ENCODE measurements at regions not wholly inside any gene's neighbourhood (a gene's known extent, or its start where the extent isn't known, plus 50 kb on each side); places are given as distances from the start of the nearest gene placed in this dataset.
"Not testable (repeated sequence)": the region's sequence is repeated elsewhere in the genome, so short reads cannot be mapped to it uniquely, and the experiment has no call there.

GRCh38 chr6:150741633-150742200 lies 123.8 kb upstream of the MTHFD1L start:
- DNase-seq, result no peak

GRCh38 chr6:150744522-150745260 lies 120.8 kb upstream of the MTHFD1L start:
- DNase-seq, result no peak

GRCh38 chr6:150745896-150746295 lies 119.6 kb upstream of the MTHFD1L start:
- DNase-seq, result no peak

GRCh38 chr6:150747155-150747554 lies 118.3 kb upstream of the MTHFD1L start:
- no peak for DNase-seq

GRCh38 chr6:150749091-150749670 lies 116.3 kb upstream of the MTHFD1L start:
- no peak for DNase-seq

GRCh38 chr6:150751296-150751695 lies 114.2 kb upstream of the MTHFD1L start:
- DNase-seq, result no peak

GRCh38 chr6:150752409-150752808 lies 113.1 kb upstream of the MTHFD1L start:
- no peak for DNase-seq

- DNase-seq, result no peak
Observed at GRCh38 chr6:150753371-150754064, 112.0 kb upstream of the MTHFD1L start.

- no peak for DNase-seq
Observed at GRCh38 chr6:150755042-150755441, 110.5 kb upstream of the MTHFD1L start.

GRCh38 chr6:150755524-150755923 lies 110.0 kb upstream of the MTHFD1L start:
- no peak for DNase-seq

- no peak for DNase-seq
Observed at GRCh38 chr6:150756173-150756572, 109.3 kb upstream of the MTHFD1L start.

GRCh38 chr6:150757807-150758206 lies 107.7 kb upstream of the MTHFD1L start:
- not testable (repeated sequence) for DNase-seq

GRCh38 chr6:150759483-150759882 lies 106.0 kb upstream of the MTHFD1L start:
- DNase-seq, result no peak

GRCh38 chr6:150761771-150762170 lies 103.7 kb upstream of the MTHFD1L start:
- no peak for DNase-seq

GRCh38 chr6:150764334-150765066 lies 101.0 kb upstream of the MTHFD1L start:
- no peak for DNase-seq

- peak; percentile 22 for DNase-seq
Observed at GRCh38 chr6:150765067-150765764, 100.3 kb upstream of the MTHFD1L start.

GRCh38 chr6:150766201-150766997 lies 99.1 kb upstream of the MTHFD1L start:
- no peak for DNase-seq

- DNase-seq, result no peak
Observed at GRCh38 chr6:150767161-150767560, 98.3 kb upstream of the MTHFD1L start.

- no peak for DNase-seq
Observed at GRCh38 chr6:150767571-150768018, 97.9 kb upstream of the MTHFD1L start.

GRCh38 chr6:150770637-150771036 lies 94.9 kb upstream of the MTHFD1L start:
- DNase-seq, result no peak

- no peak for DNase-seq
Observed at GRCh38 chr6:150773969-150774368, 91.5 kb upstream of the MTHFD1L start.

Data from CD4-positive, alpha-beta T cell treated with Interleukin-15 for 1 hour (primary cell).